ENCODE measurements at regions not wholly inside any gene's neighbourhood (a gene's known extent, or its start where the extent isn't known, plus 50 kb on each side); places are given as distances from the start of the nearest gene placed in this dataset.

GRCh38 chr1:31120783-31121180 lies 55.3 kb upstream of the PUM1 start:
- Histone ChIP-seq H3K4me1 (ENCODE audit: control insufficient read depth, low read length) (peaks cover 8% of the 10 kb centered on the region), H3K9me2 (replicated peaks; ENCODE audit: control insufficient read depth, low read length) (no peaks in the 10 kb centered on the region), H3F3A (ENCODE audit: control insufficient read depth, insufficient read depth) (no peaks in the 10 kb centered on the region), H4K20me1 (ENCODE audit: control insufficient read depth, insufficient read depth, low read depth, low read length) (no peaks in the 10 kb centered on the region), H3K9me3 (ENCODE audit: control insufficient read depth, insufficient read depth, low read length) (no peaks in the 10 kb centered on the region), H3K27ac (ENCODE audit: low read depth, low read length) (no peak overlapping the region), H3K79me2 (ENCODE audit: control insufficient read depth, low read length) (no peaks in the 10 kb centered on the region), H3K36me3 (ENCODE audit: control insufficient read depth, low read length) (no peaks in the 10 kb centered on the region), H3K4me3 (ENCODE audit: low read length) (no peak overlapping the region), H3K27me3 (ENCODE audit: control insufficient read depth, low read length) (no peaks in the 10 kb centered on the region), H3K4me2 (ENCODE audit: low read length) (no peak overlapping the region)
- TF ChIP-seq, protein P1, sequence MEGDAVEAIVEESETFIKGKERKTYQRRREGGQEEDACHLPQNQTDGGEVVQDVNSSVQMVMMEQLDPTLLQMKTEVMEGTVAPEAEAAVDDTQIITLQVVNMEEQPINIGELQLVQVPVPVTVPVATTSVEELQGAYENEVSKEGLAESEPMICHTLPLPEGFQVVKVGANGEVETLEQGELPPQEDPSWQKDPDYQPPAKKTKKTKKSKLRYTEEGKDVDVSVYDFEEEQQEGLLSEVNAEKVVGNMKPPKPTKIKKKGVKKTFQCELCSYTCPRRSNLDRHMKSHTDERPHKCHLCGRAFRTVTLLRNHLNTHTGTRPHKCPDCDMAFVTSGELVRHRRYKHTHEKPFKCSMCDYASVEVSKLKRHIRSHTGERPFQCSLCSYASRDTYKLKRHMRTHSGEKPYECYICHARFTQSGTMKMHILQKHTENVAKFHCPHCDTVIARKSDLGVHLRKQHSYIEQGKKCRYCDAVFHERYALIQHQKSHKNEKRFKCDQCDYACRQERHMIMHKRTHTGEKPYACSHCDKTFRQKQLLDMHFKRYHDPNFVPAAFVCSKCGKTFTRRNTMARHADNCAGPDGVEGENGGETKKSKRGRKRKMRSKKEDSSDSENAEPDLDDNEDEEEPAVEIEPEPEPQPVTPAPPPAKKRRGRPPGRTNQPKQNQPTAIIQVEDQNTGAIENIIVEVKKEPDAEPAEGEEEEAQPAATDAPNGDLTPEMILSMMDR (IDR thresholded peaks at IDR 0.05; ENCODE audit: low read depth, low read length, poor library complexity, severe bottlenecking) = no peak
- no peak for TF ChIP-seq EZH2phosphoT487 (IDR thresholded peaks at IDR 0.05; ENCODE audit: borderline replicate concordance, low read length)

DNA sequence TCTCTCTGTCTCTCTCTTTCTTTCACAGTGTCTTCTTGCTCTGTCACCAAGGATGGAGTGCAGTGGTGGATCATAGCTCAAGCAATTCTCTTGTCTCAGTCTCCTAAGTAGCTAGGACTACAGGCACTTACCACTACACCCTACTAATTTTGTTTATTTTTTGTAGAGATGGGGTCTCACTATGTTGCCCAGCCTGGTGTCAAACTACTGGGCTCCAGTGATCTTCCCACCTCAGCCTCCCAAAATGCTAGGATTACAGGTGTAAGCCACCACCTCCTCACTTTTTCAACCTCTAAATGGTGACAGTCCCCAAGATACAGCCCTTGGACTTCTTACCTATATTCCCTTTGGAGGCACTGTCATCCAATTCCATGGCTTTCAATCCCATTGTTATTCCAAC lies 50.5 kb upstream of the PUM1 start:
- no peak overlapping the region for H3K27ac ChIP-seq (ENCODE audit: low read depth, low read length)

More for the DNA sequence above, 50.5 kb upstream of the PUM1 start:
- H3K4me1 ChIP-seq (ENCODE audit: control insufficient read depth, low read length) = no peaks in the 10 kb centered on the region
- H4K20me1 ChIP-seq (ENCODE audit: control insufficient read depth, insufficient read depth, low read depth, low read length) = no peaks in the 10 kb centered on the region
- no peaks in the 10 kb centered on the region for H3K36me3 ChIP-seq (ENCODE audit: control insufficient read depth, low read length)
- TF ChIP-seq EZH2phosphoT487 (IDR thresholded peaks at IDR 0.05; ENCODE audit: borderline replicate concordance, low read length) = no peak
- TF ChIP-seq, protein P1 (IDR thresholded peaks at IDR 0.05; ENCODE audit: low read depth, low read length, poor library complexity, severe bottlenecking) = no peak
- H3K4me3 ChIP-seq (ENCODE audit: low read length) = no peak overlapping the region
- no peaks in the 10 kb centered on the region for H3K9me3 ChIP-seq (ENCODE audit: control insufficient read depth, insufficient read depth, low read length)
- no peaks in the 10 kb centered on the region for H3K9me2 ChIP-seq (replicated peaks; ENCODE audit: control insufficient read depth, low read length)
- no peaks in the 10 kb centered on the region for H3K79me2 ChIP-seq (ENCODE audit: control insufficient read depth, low read length)
- no peaks in the 10 kb centered on the region for H3K27me3 ChIP-seq (ENCODE audit: control insufficient read depth, low read length)
- H3F3A ChIP-seq (ENCODE audit: control insufficient read depth, insufficient read depth) = no peaks in the 10 kb centered on the region
- H3K4me2 ChIP-seq (ENCODE audit: low read length) = no peak overlapping the region

All from DOHH2 (cell line).